RWPE2 (cell line): ENCODE measurements at regions not wholly inside any gene's neighbourhood (a gene's known extent, or its start where the extent isn't known, plus 50 kb on each side); places are given as distances from the start of the nearest gene placed in this dataset.

ENCODE experiments used
- ATAC-seq: fragments of 200-7000 bp; cut with Tn5 transposase; 3 replicates; pipeline ENCODE4 v1.9.1; 2021; ENCODE audit warnings: low read depth
- DNase-seq: peaks from one replicate; pipeline ENCODE4 v3.0.0-alpha.2; 2020; ENCODE audit warnings: low spot score
- H3K27ac ChIP-seq: fragments of 450-650 bp; 2 replicates; pipeline ENCODE4 v1.5.1; 2017; ENCODE audit warnings: mild to moderate bottlenecking; ENCODE audit not compliant: poor library complexity, severe bottlenecking
- H3K27me3 ChIP-seq: fragments of 250-450 bp; sonication (Bioruptor Pico); 2 replicates; pipeline ENCODE4 v1.5.1; 2021; ENCODE audit warnings: mild to moderate bottlenecking, moderate library complexity; ENCODE audit not compliant: insufficient read depth, poor library complexity, severe bottlenecking
- H3K36me3 ChIP-seq: fragments of 250-450 bp; sonication (Bioruptor Pico); 2 replicates; pipeline ENCODE4 v1.5.1; 2020; ENCODE audit warnings: low read depth, mild to moderate bottlenecking, moderate library complexity
- H3K4me1 ChIP-seq: fragments of 250-450 bp; sonication (Bioruptor Pico); 2 replicates; pipeline ENCODE4 v1.5.1; 2021; ENCODE audit warnings: mild to moderate bottlenecking, moderate library complexity; ENCODE audit not compliant: insufficient read depth, poor library complexity, severe bottlenecking
- H3K4me3 ChIP-seq: fragments of 250-450 bp; sonication (Bioruptor Pico); 2 replicates; pipeline ENCODE4 v1.5.1; 2021; ENCODE audit warnings: mild to moderate bottlenecking, moderate library complexity; ENCODE audit not compliant: severe bottlenecking
- H3K9me3 ChIP-seq: fragments of 250-450 bp; sonication (Bioruptor Pico); 2 replicates; pipeline ENCODE4 v1.5.1; 2021; ENCODE audit warnings: mild to moderate bottlenecking, moderate library complexity; ENCODE audit not compliant: severe bottlenecking
- CTCF ChIP-seq: fragments of 450-650 bp; IDR thresholded peaks from one replicate; pipeline ENCODE4 v1.5.1; 2017; ENCODE audit warnings: mild to moderate bottlenecking, moderate library complexity; ENCODE audit not compliant: poor library complexity, severe bottlenecking

DNA sequence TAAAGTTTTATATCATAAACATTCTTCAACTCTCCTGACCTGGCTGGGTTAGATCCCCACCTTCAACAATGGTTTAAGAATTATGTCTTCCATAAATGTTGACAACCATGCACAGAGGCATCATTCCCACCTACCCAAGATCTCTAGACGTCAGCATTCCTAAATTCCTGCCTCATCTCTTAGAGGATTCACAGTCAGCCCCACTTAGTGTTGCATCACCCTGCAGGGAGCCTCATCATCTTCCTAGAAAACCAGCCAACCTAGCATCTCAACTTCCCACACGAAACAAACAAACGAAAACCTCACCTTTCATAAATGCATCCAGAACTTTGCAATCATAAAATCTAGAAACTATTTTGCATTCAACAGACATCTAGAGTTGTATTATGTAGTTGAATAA is 816.1 kb upstream of the C9orf72 start:
- H3K9me3 ChIP-seq, result no peaks in the 10 kb centered on the region
- H3K27ac ChIP-seq, result no peak overlapping the region
- DNase-seq (no peak), ATAC-seq (no peak)
- H3K4me3 ChIP-seq, result no peak overlapping the region
- H3K27me3 ChIP-seq, result no peaks in the 10 kb centered on the region
- no peak for TF ChIP-seq CTCF
- H3K4me1 ChIP-seq, result no peaks in the 10 kb centered on the region
- H3K36me3 ChIP-seq, result no peaks in the 10 kb centered on the region

DNA sequence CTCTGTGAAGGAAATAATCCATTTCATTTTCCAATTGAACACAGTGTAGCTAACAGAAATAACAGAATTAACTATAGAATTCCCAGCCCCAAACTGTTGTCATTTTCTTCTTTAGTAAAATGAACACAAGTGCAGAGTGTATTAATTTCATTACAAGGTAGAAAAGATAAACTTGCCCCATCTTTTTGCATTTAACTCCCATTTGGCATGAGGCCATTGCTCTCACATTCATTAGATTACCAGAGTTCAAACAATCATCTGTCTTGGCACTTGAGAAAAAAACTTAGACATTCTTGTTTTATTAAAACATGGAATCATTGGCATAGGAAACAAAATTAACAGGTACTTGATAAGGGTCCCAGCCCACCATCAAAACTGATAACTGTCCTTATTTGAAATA is 821.5 kb upstream of the C9orf72 start:
- H3K27ac ChIP-seq, result no peak overlapping the region
- H3K4me1 ChIP-seq, result no peaks in the 10 kb centered on the region
- no peak overlapping the region for H3K4me3 ChIP-seq
- ATAC-seq (no peak), DNase-seq (no peak)
- TF ChIP-seq CTCF, result no peak
- no peaks in the 10 kb centered on the region for H3K9me3 ChIP-seq
- H3K36me3 ChIP-seq, result no peaks in the 10 kb centered on the region
- no peaks in the 10 kb centered on the region for H3K27me3 ChIP-seq

GRCh38 chr9:28396058-28396457 is 822.8 kb upstream of the C9orf72 start:
- TF ChIP-seq CTCF, result no peak
- Histone ChIP-seq H3K4me1 (no peaks in the 10 kb centered on the region), H3K4me3 (no peak overlapping the region), H3K27me3 (no peaks in the 10 kb centered on the region), H3K9me3 (no peaks in the 10 kb centered on the region), H3K27ac (no peak overlapping the region), H3K36me3 (no peaks in the 10 kb centered on the region)
- DNase-seq (no peak), ATAC-seq (no peak)

DNA sequence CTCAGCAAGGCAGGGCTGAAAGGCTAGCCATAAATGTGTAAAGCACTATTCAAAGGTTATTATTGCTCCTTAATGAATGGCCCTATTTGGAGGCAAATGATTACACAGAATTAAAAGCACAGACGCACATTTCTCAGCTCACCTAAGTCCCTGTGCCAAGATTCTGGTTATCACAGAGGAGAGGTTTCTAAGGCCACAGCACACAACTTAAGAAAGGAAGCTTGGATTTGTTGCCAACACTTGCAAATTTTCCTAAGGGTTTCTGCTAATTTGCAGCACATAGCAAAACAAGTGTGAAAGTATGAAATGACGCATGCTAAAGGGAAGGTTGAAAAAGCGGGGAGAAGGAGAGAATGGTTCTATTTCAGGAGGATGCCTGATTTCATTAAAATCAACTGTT is 834.1 kb upstream of the C9orf72 start:
- H3K9me3 ChIP-seq, result no peaks in the 10 kb centered on the region
- DNase-seq, result no peak
- no peaks in the 10 kb centered on the region for H3K36me3 ChIP-seq
- no peak overlapping the region for H3K4me3 ChIP-seq
- TF ChIP-seq CTCF, result no peak
- H3K27ac ChIP-seq, result no peak overlapping the region
- H3K27me3 ChIP-seq, result no peaks in the 10 kb centered on the region
- ATAC-seq, result no peak
- no peaks in the 10 kb centered on the region for H3K4me1 ChIP-seq

- H3K4me3 ChIP-seq, result no peak overlapping the region
Measured at GRCh38 chr9:28409919-28410318, 836.6 kb upstream of the C9orf72 start.

More at GRCh38 chr9:28409919-28410318, 836.6 kb upstream of the C9orf72 start:
- no peaks in the 10 kb centered on the region for H3K4me1 ChIP-seq
- no peaks in the 10 kb centered on the region for H3K27me3 ChIP-seq
- H3K27ac ChIP-seq, result no peak overlapping the region
- no peak for TF ChIP-seq CTCF
- no peak for ATAC-seq
- no peak for DNase-seq
- no peaks in the 10 kb centered on the region for H3K36me3 ChIP-seq
- no peaks in the 10 kb centered on the region for H3K9me3 ChIP-seq
